ENCODE measurements at regions not wholly inside any gene's neighbourhood (a gene's known extent, or its start where the extent isn't known, plus 50 kb on each side); places are given as distances from the start of the nearest gene placed in this dataset.

DNA sequence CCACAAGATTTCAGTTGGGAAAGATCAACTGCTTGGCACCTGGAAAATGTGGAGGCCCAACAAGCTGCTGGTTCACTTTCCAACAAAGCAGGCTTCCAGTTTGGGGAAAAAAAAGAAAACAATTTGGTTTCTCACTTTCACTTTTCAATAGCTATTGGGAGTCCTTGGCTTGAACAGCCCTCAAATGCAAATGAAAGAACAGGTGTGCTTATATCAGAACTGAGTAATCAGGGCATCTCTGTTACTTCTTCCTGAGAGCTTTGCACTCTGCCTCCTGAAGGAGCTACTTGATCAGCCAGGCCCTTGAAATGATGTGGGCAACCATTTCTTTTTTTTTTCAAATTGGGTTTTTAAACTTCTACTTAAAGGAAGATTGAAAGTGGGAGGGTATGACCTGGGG, 73.5 kb downstream of the MFAP3 start:
- Histone ChIP-seq H3K27me3 (ENCODE audit: control insufficient read depth, insufficient read depth, low read length) (no peaks in the 10 kb centered on the region), H3K36me3 (ENCODE audit: control insufficient read depth, insufficient read depth, low read length) (no peaks in the 10 kb centered on the region), H3K4me3 (ENCODE audit: low read depth, low read length) (no peak overlapping the region)
- FAIRE-seq, result no peak
- TF ChIP-seq, protein P1, sequence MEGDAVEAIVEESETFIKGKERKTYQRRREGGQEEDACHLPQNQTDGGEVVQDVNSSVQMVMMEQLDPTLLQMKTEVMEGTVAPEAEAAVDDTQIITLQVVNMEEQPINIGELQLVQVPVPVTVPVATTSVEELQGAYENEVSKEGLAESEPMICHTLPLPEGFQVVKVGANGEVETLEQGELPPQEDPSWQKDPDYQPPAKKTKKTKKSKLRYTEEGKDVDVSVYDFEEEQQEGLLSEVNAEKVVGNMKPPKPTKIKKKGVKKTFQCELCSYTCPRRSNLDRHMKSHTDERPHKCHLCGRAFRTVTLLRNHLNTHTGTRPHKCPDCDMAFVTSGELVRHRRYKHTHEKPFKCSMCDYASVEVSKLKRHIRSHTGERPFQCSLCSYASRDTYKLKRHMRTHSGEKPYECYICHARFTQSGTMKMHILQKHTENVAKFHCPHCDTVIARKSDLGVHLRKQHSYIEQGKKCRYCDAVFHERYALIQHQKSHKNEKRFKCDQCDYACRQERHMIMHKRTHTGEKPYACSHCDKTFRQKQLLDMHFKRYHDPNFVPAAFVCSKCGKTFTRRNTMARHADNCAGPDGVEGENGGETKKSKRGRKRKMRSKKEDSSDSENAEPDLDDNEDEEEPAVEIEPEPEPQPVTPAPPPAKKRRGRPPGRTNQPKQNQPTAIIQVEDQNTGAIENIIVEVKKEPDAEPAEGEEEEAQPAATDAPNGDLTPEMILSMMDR (IDR thresholded peaks at IDR 0.05; ENCODE audit: insufficient read depth, low read length, severe bottlenecking), result no peak
- DNase-seq (ENCODE audit: low read depth), result no peak

GRCh38 chr5:154115291-154115690, 75.2 kb upstream of the GALNT10 start:
- FAIRE-seq (no peak), DNase-seq (ENCODE audit: low read depth) (no peak)
- no peaks in the 10 kb centered on the region for H3K27me3 ChIP-seq (ENCODE audit: control insufficient read depth, insufficient read depth, low read length)
- TF ChIP-seq, protein P1 (IDR thresholded peaks at IDR 0.05; ENCODE audit: insufficient read depth, low read length, severe bottlenecking), result no peak
- H3K4me3 ChIP-seq (ENCODE audit: low read depth, low read length), result no peak overlapping the region
- H3K36me3 ChIP-seq (ENCODE audit: control insufficient read depth, insufficient read depth, low read length), result no peaks in the 10 kb centered on the region

DNA sequence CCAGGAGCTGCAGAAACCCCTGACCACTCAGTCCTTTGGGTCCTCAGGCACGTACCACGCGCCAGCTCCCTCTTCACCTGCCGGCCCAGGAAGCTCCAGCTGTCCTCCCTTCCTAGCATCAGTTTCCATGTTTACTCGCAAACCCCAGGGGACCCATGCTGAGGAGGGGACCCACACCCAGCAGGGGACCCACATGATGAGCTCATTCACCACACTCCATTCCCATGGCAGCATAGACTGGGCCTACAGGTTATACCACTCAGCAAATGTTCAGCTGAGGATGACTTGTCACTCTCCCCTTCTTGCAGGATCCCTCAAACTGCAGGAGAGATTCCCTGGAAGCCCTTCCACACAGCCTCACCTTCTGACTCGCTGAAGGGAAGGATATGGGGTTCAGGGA, 73.5 kb upstream of the GALNT10 start:
- TF ChIP-seq, protein P1 (IDR thresholded peaks at IDR 0.05; ENCODE audit: insufficient read depth, low read length, severe bottlenecking), result no peak

DNA sequence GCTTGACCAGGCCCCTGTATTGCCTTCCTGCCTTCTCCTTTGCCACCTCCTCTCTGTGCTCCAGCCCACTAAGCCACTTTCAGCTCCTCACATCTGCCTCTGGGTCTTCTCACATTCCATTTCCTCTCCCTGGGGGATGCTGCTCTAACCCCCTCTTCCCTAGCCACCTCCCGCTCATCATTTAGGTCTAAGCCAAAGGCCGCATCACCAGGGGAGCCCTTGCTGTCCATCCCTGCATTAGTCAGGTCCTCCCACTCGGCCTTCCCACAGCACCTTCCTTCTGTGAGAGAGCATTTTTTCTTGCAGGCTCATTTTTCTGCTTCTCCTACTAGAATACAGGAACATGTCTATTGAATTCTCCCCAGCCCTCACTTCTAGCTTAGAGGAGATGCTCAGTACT, 72.6 kb upstream of the GALNT10 start:
- no peak for DNase-seq (ENCODE audit: low read depth)
- TF ChIP-seq, protein P1 (IDR thresholded peaks at IDR 0.05; ENCODE audit: insufficient read depth, low read length, severe bottlenecking), result no peak
- Histone ChIP-seq H3K27me3 (ENCODE audit: control insufficient read depth, insufficient read depth, low read length) (no peaks in the 10 kb centered on the region), H3K4me3 (ENCODE audit: low read depth, low read length) (no peak overlapping the region), H3K36me3 (ENCODE audit: control insufficient read depth, insufficient read depth, low read length) (no peaks in the 10 kb centered on the region)
- no peak for FAIRE-seq

More for the DNA sequence above, 73.5 kb upstream of the GALNT10 start:
- no peaks in the 10 kb centered on the region for H3K27me3 ChIP-seq (ENCODE audit: control insufficient read depth, insufficient read depth, low read length)
- H3K4me3 ChIP-seq (ENCODE audit: low read depth, low read length), result no peak overlapping the region
- H3K36me3 ChIP-seq (ENCODE audit: control insufficient read depth, insufficient read depth, low read length), result no peaks in the 10 kb centered on the region
- DNase-seq (ENCODE audit: low read depth), result peak; percentile 3
- peak; percentile 23 for FAIRE-seq

DNA sequence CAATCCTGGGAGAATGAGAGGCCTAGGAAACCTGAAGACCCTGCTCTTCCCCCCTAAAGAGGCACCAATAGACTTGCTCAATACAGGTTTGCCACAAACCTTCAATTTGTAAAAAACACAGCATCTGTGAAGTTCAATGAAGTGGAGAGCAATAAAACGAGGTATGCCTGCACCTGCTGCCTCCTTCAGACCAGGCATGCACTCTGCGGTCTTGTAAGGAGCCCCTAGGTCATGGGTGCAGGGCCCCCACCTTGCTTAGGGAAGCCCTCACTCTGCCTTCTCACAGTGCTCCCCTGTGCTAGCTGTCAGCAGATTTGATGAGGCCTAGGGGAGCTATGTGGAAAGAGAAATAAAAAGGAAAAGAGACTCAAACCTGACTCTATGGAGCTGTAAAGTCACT, 72.1 kb upstream of the GALNT10 start:
- FAIRE-seq, result no peak
- TF ChIP-seq, protein P1 (IDR thresholded peaks at IDR 0.05; ENCODE audit: insufficient read depth, low read length, severe bottlenecking), result no peak
- H3K4me3 ChIP-seq (ENCODE audit: low read depth, low read length), result no peak overlapping the region
- no peak for DNase-seq (ENCODE audit: low read depth)
- H3K27me3 ChIP-seq (ENCODE audit: control insufficient read depth, insufficient read depth, low read length), result no peaks in the 10 kb centered on the region
- no peaks in the 10 kb centered on the region for H3K36me3 ChIP-seq (ENCODE audit: control insufficient read depth, insufficient read depth, low read length)

DNA sequence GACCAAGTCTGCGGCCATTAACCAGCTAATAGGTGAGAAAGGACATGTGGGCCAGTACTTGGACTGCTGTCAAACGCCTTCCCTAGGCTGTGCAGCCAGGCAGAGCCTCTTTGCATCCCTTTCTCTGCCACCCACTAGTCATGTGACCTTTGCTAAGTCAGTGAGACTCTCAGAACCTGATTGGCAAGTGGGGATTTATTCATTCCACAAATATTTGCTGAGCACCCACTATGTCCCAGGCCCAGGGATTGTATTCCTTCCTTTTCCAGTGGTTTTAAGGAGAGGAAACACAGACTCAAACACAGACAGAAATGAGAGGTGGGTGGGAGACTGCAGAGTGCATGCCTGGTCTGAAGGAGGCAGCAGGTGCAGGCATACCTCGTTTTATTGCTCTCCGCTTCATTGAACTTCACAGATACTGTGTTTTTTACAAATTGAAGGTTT, 71.6 kb upstream of the GALNT10 start:
- no peaks in the 10 kb centered on the region for H3K36me3 ChIP-seq (ENCODE audit: control insufficient read depth, insufficient read depth, low read length)

More for the DNA sequence above, 71.6 kb upstream of the GALNT10 start:
- Histone ChIP-seq H3K27me3 (ENCODE audit: control insufficient read depth, insufficient read depth, low read length) (no peaks in the 10 kb centered on the region), H3K4me3 (ENCODE audit: low read depth, low read length) (no peak overlapping the region)
- FAIRE-seq (no peak), DNase-seq (ENCODE audit: low read depth) (peak; percentile 79)
- TF ChIP-seq, protein P1 (IDR thresholded peaks at IDR 0.05; ENCODE audit: insufficient read depth, low read length, severe bottlenecking), result no peak

All from bronchial epithelial cell (primary cell).